ENCODE measurements at regions not wholly inside any gene's neighbourhood (a gene's known extent, or its start where the extent isn't known, plus 50 kb on each side); places are given as distances from the start of the nearest gene placed in this dataset.
"Not testable (repeated sequence)": the region's sequence is repeated elsewhere in the genome, so short reads cannot be mapped to it uniquely, and the experiment has no call there.

- DNase-seq (ENCODE audit: low read depth) = no peak
Observed at GRCh38 chr3:30297112-30297511, 309.3 kb upstream of the TGFBR2 start.

GRCh38 chr3:30299674-30300385 lies 306.6 kb upstream of the TGFBR2 start:
- DNase-seq (ENCODE audit: low read depth) = no peak

GRCh38 chr3:30300809-30301208 lies 305.6 kb upstream of the TGFBR2 start:
- DNase-seq (ENCODE audit: low read depth) = no peak

DNA sequence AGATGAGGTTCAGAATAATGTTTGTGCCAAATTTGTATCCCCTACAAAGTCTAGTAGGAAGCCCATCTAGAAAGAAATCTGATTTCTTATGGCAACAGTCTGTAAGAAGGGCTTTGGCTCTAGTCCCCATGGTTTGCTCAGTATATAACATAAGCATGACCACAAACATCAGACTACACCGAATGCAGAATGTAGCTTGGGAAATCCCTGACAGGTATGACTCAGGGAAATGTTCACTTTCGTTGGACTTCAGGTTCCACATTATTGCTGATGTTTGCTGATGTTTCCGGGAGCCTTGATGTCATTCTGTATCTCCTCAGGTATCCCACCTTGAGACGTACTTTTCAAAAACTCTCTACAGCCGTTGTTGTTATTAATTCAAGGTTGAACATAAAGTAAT lies 304.4 kb upstream of the TGFBR2 start:
- no peak for DNase-seq (ENCODE audit: low read depth)

GRCh38 chr3:30303770-30304169 lies 302.6 kb upstream of the TGFBR2 start:
- DNase-seq (ENCODE audit: low read depth) = no peak

DNA sequence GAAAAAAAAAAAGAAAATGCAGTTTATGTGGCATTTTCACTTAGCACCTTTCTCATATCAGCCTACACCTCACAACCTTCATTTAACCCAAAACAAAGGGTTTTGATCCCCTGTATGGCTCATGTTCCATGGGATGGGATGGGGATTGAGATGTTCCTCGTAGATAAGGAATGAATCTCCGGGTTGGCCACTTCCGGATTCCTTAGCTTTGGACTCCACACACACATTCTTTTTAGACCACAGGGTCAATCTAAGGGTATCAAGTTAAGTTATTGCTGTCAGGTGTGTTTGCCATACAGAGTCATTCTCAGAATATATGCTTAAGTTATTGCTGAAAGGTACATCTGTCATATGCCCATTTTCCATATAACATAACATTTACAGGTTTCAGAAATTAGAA lies 301.4 kb upstream of the TGFBR2 start:
- no peak for DNase-seq (ENCODE audit: low read depth)

- DNase-seq (ENCODE audit: low read depth) = no peak
Observed at GRCh38 chr3:30306896-30307295, 299.5 kb upstream of the TGFBR2 start.

GRCh38 chr3:30307372-30307950 lies 298.9 kb upstream of the TGFBR2 start:
- no peak for DNase-seq (ENCODE audit: low read depth)

- DNase-seq (ENCODE audit: low read depth) = no peak
Observed at GRCh38 chr3:30308131-30308530, 298.3 kb upstream of the TGFBR2 start.

GRCh38 chr3:30309961-30310954 lies 296.1 kb upstream of the TGFBR2 start:
- no peak for DNase-seq (ENCODE audit: low read depth)

GRCh38 chr3:30311781-30312180 lies 294.6 kb upstream of the TGFBR2 start:
- DNase-seq (ENCODE audit: low read depth) = no peak

DNA sequence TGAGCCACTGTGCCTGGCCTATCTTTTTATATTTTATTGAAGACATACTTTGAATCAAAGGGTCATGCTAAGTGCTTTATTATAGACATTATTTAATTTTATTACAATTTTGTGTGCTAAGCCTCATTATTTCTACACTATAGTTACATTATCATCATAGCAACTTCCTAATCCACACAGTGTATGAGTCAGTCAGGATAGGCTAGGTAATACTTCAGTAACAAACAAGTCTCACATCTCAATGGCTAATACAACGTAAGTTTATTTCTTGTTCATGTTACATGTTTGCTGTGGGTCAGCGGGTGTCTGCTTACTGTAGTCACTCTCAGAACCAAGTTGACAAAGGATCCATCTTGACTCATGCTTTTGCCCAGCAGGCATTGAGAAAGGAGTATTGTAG lies 292.6 kb upstream of the TGFBR2 start:
- no peak for DNase-seq (ENCODE audit: low read depth)

GRCh38 chr3:30314757-30315325 lies 291.6 kb upstream of the TGFBR2 start:
- DNase-seq (ENCODE audit: low read depth) = no peak

GRCh38 chr3:30315447-30315846 lies 291.0 kb upstream of the TGFBR2 start:
- no peak for DNase-seq (ENCODE audit: low read depth)

GRCh38 chr3:30317561-30317960 lies 288.8 kb upstream of the TGFBR2 start:
- DNase-seq (ENCODE audit: low read depth) = no peak

GRCh38 chr3:30318110-30318509 lies 288.3 kb upstream of the TGFBR2 start:
- DNase-seq (ENCODE audit: low read depth) = no peak

- DNase-seq (ENCODE audit: low read depth) = peak; percentile 0
Observed at GRCh38 chr3:30319713-30320112, 286.7 kb upstream of the TGFBR2 start.

- no peak for DNase-seq (ENCODE audit: low read depth)
Observed at GRCh38 chr3:30320392-30320791, 286.0 kb upstream of the TGFBR2 start.

DNA sequence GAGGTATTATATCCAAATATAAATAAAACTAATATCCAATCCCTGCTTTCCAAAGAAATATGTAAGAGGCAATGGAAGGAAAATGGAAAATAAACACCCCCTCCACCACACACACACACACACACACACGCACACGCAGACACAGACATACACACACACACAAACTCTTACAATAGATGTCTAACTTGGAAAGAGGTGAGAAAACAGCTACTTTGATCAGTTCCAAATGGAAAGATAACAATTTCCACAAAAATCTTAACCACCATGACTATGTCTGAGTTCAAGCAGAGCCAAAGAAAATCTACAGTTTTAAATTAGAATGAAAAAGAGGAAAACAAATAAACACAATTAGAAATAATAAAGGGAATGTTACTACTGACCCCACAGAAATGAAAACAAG lies 285.3 kb upstream of the TGFBR2 start:
- DNase-seq (ENCODE audit: low read depth) = no peak

GRCh38 chr3:30323649-30324048 lies 282.8 kb upstream of the TGFBR2 start:
- DNase-seq (ENCODE audit: low read depth) = not testable (repeated sequence)

DNA sequence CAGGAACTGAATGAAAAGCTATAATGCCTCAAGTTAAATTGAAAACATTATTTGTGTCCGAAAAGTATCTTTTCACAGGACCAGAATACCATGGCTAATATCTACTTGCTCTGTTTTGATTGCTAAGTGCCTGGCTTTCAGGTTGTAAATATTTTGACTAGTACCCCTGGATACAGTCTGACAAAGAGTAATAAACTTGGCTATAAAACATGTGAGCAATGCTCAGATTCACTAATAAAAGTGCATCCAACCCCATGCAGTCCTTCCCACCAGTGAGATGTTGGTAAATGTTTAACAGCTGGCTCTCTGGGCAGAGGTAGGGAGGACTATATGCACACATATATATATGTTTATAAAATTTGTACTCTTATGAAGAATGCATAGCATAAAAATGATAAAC lies 281.8 kb upstream of the TGFBR2 start:
- no peak for DNase-seq (ENCODE audit: low read depth)

DNA sequence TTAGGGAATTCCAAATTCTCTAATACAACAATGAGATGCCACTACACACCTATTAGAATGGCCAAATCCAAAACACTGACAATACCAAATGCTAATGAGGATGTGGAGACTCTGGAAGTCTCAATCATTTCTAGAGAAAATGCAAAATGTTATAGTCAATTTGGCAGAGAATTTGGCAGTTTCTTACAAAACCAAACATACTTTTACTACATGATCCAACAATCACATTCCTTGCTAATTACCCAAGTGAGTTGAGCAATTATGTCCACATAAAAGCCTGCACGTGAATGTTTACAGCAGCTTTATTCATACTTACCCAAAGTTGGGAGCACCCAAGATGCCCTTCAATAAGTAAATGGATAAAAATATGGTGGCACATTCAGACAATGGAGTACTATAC lies 278.4 kb upstream of the TGFBR2 start:
- DNase-seq (ENCODE audit: low read depth) = not testable (repeated sequence)

Measured in activated T-helper 1 cell treated with Interleukin-2 at 50 U/mL for 16 hours (primary cell).